Gastroesophageal sphincter (tissue), 3 donors: ENCODE measurements at regions not wholly inside any gene's neighbourhood (a gene's known extent, or its start where the extent isn't known, plus 50 kb on each side); places are given as distances from the start of the nearest gene placed in this dataset.

Source experiments
- POLR2A ChIP-seq, 2 donors: fragments of 450-650 bp; IDR thresholded peaks; one replicate each; pipeline ENCODE4 v1.6.1; 2017; ENCODE audit warnings: antibody characterized with exemption in 2 of 2, mild to moderate bottlenecking in 2 of 2, moderate library complexity in 1 of 2
- POLR2AphosphoS5 ChIP-seq: sonication (generic); formaldehyde crosslinking; IDR thresholded peaks from one replicate; pipeline ENCODE4 v1.6.1; 2017; ENCODE audit warnings: antibody characterized with exemption
- TF ChIP-seq, protein P1 (sequence below), 4 experiments: fragments of 200-600 bp in 2 of 4; fragments of 450-650 bp in 2 of 4; sonication (generic) in 1 of 4; IDR thresholded peaks; one replicate each; pipeline ENCODE4 v1.5.1; 2017 to 2019; ENCODE audit warnings: antibody characterized with exemption in 4 of 4, mild to moderate bottlenecking in 2 of 4, moderate library complexity in 2 of 4

DNA sequence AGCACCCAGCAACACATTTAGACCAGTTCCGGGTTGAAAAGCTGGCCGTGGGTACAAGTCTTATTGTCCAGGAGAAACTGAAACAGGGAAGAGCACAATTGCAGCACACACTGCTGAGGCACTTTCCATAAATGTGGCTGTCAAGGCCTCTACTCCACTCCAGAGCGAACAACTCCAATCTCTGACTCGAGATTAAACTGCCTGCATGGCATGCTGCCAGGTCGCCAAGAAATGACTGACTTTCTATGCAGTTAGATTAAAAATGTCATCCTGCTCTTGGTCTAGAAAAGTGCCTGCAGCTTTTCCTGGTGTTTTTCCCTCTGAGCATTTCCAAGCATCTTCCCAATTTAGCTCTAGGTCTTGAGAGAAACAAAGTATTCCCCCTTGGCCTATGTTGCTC lies 260.6 kb upstream of the EMCN start:
- TF ChIP-seq, protein P1, sequence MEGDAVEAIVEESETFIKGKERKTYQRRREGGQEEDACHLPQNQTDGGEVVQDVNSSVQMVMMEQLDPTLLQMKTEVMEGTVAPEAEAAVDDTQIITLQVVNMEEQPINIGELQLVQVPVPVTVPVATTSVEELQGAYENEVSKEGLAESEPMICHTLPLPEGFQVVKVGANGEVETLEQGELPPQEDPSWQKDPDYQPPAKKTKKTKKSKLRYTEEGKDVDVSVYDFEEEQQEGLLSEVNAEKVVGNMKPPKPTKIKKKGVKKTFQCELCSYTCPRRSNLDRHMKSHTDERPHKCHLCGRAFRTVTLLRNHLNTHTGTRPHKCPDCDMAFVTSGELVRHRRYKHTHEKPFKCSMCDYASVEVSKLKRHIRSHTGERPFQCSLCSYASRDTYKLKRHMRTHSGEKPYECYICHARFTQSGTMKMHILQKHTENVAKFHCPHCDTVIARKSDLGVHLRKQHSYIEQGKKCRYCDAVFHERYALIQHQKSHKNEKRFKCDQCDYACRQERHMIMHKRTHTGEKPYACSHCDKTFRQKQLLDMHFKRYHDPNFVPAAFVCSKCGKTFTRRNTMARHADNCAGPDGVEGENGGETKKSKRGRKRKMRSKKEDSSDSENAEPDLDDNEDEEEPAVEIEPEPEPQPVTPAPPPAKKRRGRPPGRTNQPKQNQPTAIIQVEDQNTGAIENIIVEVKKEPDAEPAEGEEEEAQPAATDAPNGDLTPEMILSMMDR (IDR thresholded peaks at IDR 0.05): no peak
- TF ChIP-seq POLR2AphosphoS5 (no peak), POLR2A (IDR thresholded peaks at IDR 0.05) (no peak)
